HCT116 (cell line): ENCODE measurements at regions not wholly inside any gene's neighbourhood (a gene's known extent, or its start where the extent isn't known, plus 50 kb on each side); places are given as distances from the start of the nearest gene placed in this dataset.

ENCODE experiments used
- ATAC-seq: fragments of 200-7000 bp; cut with Tn5 transposase; 2 replicates; pipeline ENCODE4 v1.9.1; 2020; ENCODE audit warnings: mild to moderate bottlenecking, moderate library complexity
- BruUV-seq: library from RNA; stranded (reverse); fragments of 400-500 nt; replicated peaks from 2 replicates; lab custom pipeline; 2021; lab: Mats Ljungman, UMichigan
- CTCF ChIA-PET: fragments of 300-600 bp; sonication (Branson Sonifier 250); formaldehyde crosslinking; loops from one replicate; lab custom pipeline; 2021; ENCODE audit warnings: antibody characterized with exemption; lab: Charles Lee
- POLR2A ChIA-PET: fragments of 300-600, 350-600 bp; sonication (Branson Sonifier 250); formaldehyde crosslinking; loops from one replicate; lab custom pipeline; 2021; ENCODE audit warnings: antibody characterized with exemption; lab: Charles Lee
- RAD21 ChIA-PET, 2 experiments: fragments of 300-600 bp; sonication (Branson Sonifier 250); formaldehyde crosslinking; loops; one replicate each; lab custom pipeline; 2023; ENCODE audit warnings: low total read pairs in 2 of 2; ENCODE audit not compliant: uncharacterized antibody in 2 of 2, unreplicated experiment in 2 of 2, low non-redundant PET in 1 of 2; lab: Charles Lee
- DNase-seq: peaks from one replicate; pipeline ENCODE4 v3.0.0-alpha.2; 2010; ENCODE audit warnings: low read depth, low spot score
- H2AFZ ChIP-seq: fragments of 200-600 bp; shearing (Covaris generic), sonication (generic); 2 replicates; pipeline ENCODE4 v1.6.1; 2017; ENCODE audit warnings: low read depth, mixed run types, mixed read lengths, antibody characterized with exemption, low read length; ENCODE audit not compliant: poor library complexity, severe bottlenecking
- H3K27ac ChIP-seq: 2 replicates; pipeline ENCODE4 v1.5.1; 2012; ENCODE audit warnings: low read depth, low read length
- H3K27me3 ChIP-seq: fragments of 200-600 bp; sonication (generic); 2 replicates; pipeline ENCODE4 v1.6.1; 2016; ENCODE audit warnings: mixed run types, low read length, mixed read lengths; ENCODE audit not compliant: insufficient read depth
- H3K36me3 ChIP-seq, 2 experiments: fragments of 200-500 bp in 1 of 2; fragments of 200-600 bp in 1 of 2; sonication (Bioruptor generic) in 1 of 2; sonication (generic) in 1 of 2; 2 replicates each; pipeline versions ENCODE4 v1.5.1 to v1.6.1; 2014 to 2016; ENCODE audit warnings: low read length in 2 of 2, inconsistent platforms in 1 of 2, mixed read lengths in 1 of 2, mixed run types in 1 of 2; ENCODE audit not compliant: insufficient read depth in 2 of 2, control insufficient read depth in 1 of 2
- H3K4me1 ChIP-seq, 2 experiments: fragments of 200-600 bp in 1 of 2; sonication (generic) in 1 of 2; 2 replicates each; pipeline versions ENCODE4 v1.5.1 to v1.6.1; 2012 to 2017; ENCODE audit warnings: low read length in 2 of 2, inconsistent platforms in 1 of 2, mild to moderate bottlenecking in 1 of 2, mixed read lengths in 1 of 2, mixed run types in 1 of 2, moderate library complexity in 1 of 2; ENCODE audit not compliant: insufficient read depth in 2 of 2, control insufficient read depth in 1 of 2
- H3K4me2 ChIP-seq: fragments of 200-600 bp; sonication (generic); 2 replicates; pipeline ENCODE4 v1.6.1; 2017; ENCODE audit warnings: mixed run types, low read length, mixed read lengths
- H3K4me3 ChIP-seq, 2 experiments: fragments of 200-600 bp in 1 of 2; sonication (generic) in 1 of 2; replicated peaks in 1 of 2; 2 replicates each; pipeline ENCODE4 v1.5.1; 2011 to 2016; ENCODE audit warnings: low read length in 2 of 2, control low read depth in 1 of 2, low read depth in 1 of 2, mild to moderate bottlenecking in 1 of 2, mixed read lengths in 1 of 2, mixed run types in 1 of 2
- H3K79me2 ChIP-seq: fragments of 200-600 bp; sonication (generic); 2 replicates; pipeline ENCODE4 v1.6.1; 2017; ENCODE audit warnings: mild to moderate bottlenecking, mixed run types, low read length, moderate library complexity, mixed read lengths; ENCODE audit not compliant: insufficient read depth
- H3K9ac ChIP-seq: fragments of 200-600 bp; sonication (generic); 2 replicates; pipeline ENCODE4 v1.6.1; 2016; ENCODE audit warnings: low read length, mixed read lengths
- H3K9me2 ChIP-seq: fragments of 200-600 bp; sonication (generic), shearing (Covaris generic); 2 replicates; pipeline ENCODE4 v1.6.1; 2017; ENCODE audit warnings: mixed run types, mild to moderate bottlenecking, moderate library complexity; ENCODE audit not compliant: insufficient read depth
- H3K9me3 ChIP-seq, 2 experiments: fragments of 200-500 bp in 1 of 2; fragments of 200-600 bp in 1 of 2; sonication (Bioruptor generic) in 1 of 2; sonication (generic) in 1 of 2; 2 replicates each; pipeline ENCODE4 v1.6.1; 2014 to 2017; ENCODE audit warnings: low read length in 2 of 2, mixed read lengths in 2 of 2, inconsistent platforms in 1 of 2, low read depth in 1 of 2, mild to moderate bottlenecking in 1 of 2, mixed run types in 1 of 2, moderate library complexity in 1 of 2; ENCODE audit not compliant: control insufficient read depth in 1 of 2, insufficient read depth in 1 of 2
- H4K20me1 ChIP-seq: fragments of 200-600 bp; sonication (generic), shearing (Covaris generic); 2 replicates; pipeline ENCODE4 v1.6.1; 2017; ENCODE audit warnings: mixed run types, mild to moderate bottlenecking, moderate library complexity; ENCODE audit not compliant: insufficient read depth
- CBX3 ChIP-seq: IDR thresholded peaks from 2 replicates; pipeline ENCODE4 v1.6.1; 2012; ENCODE audit warnings: low read depth
- CEBPB ChIP-seq: IDR thresholded peaks from 2 replicates; pipeline ENCODE4 v1.6.1; 2012; ENCODE audit warnings: low read depth
- EZH2 ChIP-seq: fragments of 200-600 bp; sonication (generic); IDR thresholded peaks from 2 replicates; pipeline ENCODE4 v1.6.1; 2017; ENCODE audit warnings: antibody characterized with exemption, mixed run types
- EZH2phosphoT487 ChIP-seq: fragments of 200-600 bp; IDR thresholded peaks from 2 replicates; pipeline ENCODE4 v1.6.1; 2018; ENCODE audit warnings: antibody characterized with exemption, borderline replicate concordance
- FOSL1 ChIP-seq: IDR thresholded peaks from 2 replicates; pipeline ENCODE4 v1.6.1; 2012; ENCODE audit warnings: low read depth
- JUND ChIP-seq: IDR thresholded peaks from 2 replicates; pipeline ENCODE4 v1.6.1; 2012
- POLR2A ChIP-seq: IDR thresholded peaks from 2 replicates; pipeline ENCODE4 v1.7.0; 2011; ENCODE audit warnings: borderline replicate concordance; ENCODE audit not compliant: insufficient read depth, insufficient read length; ENCODE audit errors: extremely low read depth
- RAD21 ChIP-seq: IDR thresholded peaks from 2 replicates; pipeline ENCODE4 v1.6.1; 2012; ENCODE audit warnings: low read depth, mild to moderate bottlenecking
- TCF7L2 ChIP-seq: IDR thresholded peaks from 2 replicates; pipeline ENCODE4 v1.7.0; 2011; ENCODE audit warnings: borderline replicate concordance, inconsistent platforms; ENCODE audit not compliant: insufficient read depth, insufficient read length; ENCODE audit errors: extremely low read depth
- ZFX ChIP-seq: fragments of 450-650 bp; IDR thresholded peaks from 2 replicates; pipeline ENCODE4 v1.6.1; 2017
- ZNF274 ChIP-seq: fragments of 200-500 bp; sonication (Bioruptor generic); IDR thresholded peaks from 2 replicates; pipeline ENCODE4 v1.6.1; 2014; ENCODE audit warnings: mild to moderate bottlenecking, low read depth, low read length, inconsistent platforms
- intact Hi-C: fragments of 100-400 bp; cut with micrococcal nuclease; formaldehyde crosslinking; loops from 2 replicates; pipeline ENCODE4 v1.10.0; 2022
- TF ChIP-seq, protein P1 (sequence below): IDR thresholded peaks from 2 replicates; pipeline ENCODE4 v1.6.1; 2012
- TF ChIP-seq, protein P2 (sequence below), 3 experiments: fragments of 200-600 bp in 1 of 3; sonication (generic) in 1 of 3; IDR thresholded peaks in 2 of 3; conservative IDR thresholded peaks in 1 of 3; 2 replicates each; pipeline ENCODE4 v1.5.1; 2012 to 2017; ENCODE audit warnings: low read depth in 2 of 3, low read length in 2 of 3, antibody characterized with exemption in 1 of 3, borderline replicate concordance in 1 of 3, control low read depth in 1 of 3, mild to moderate bottlenecking in 1 of 3, mixed read lengths in 1 of 3, mixed run types in 1 of 3, moderate library complexity in 1 of 3; ENCODE audit not compliant: insufficient read depth in 1 of 3

GRCh38 chr16:77076839-77077238 is 114.2 kb upstream of the MON1B start:
- DNase-seq (no peak), ATAC-seq (no peak)
- Histone ChIP-seq H3K9me3 (no peaks in the 10 kb centered on the region), H3K36me3 (no peaks in the 10 kb centered on the region), H4K20me1 (no peaks in the 10 kb centered on the region), H3K9ac (no peak overlapping the region), H3K9me2 (no peaks in the 10 kb centered on the region), H3K4me1 (no peaks in the 10 kb centered on the region), H3K27me3 (peaks cover 5% of the 10 kb centered on the region; the same call in 1 of the 2 replicates), H3K4me3 (no peak overlapping the region), H3K27ac (no peak overlapping the region), H3K4me2 (no peak overlapping the region), H2AFZ (no peak overlapping the region), H3K79me2 (no peaks in the 10 kb centered on the region)
- TF ChIP-seq POLR2A (no peak), EZH2phosphoT487 (no peak), EZH2 (no peak), RAD21 (no peak), ZNF274 (no peak), FOSL1 (no peak), CBX3 (no peak), TCF7L2 (no peak), CEBPB (no peak), ZFX (no peak), JUND (no peak)
- TF ChIP-seq, protein P1, sequence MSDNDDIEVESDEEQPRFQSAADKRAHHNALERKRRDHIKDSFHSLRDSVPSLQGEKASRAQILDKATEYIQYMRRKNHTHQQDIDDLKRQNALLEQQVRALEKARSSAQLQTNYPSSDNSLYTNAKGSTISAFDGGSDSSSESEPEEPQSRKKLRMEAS = no peak
- TF ChIP-seq, protein P2, sequence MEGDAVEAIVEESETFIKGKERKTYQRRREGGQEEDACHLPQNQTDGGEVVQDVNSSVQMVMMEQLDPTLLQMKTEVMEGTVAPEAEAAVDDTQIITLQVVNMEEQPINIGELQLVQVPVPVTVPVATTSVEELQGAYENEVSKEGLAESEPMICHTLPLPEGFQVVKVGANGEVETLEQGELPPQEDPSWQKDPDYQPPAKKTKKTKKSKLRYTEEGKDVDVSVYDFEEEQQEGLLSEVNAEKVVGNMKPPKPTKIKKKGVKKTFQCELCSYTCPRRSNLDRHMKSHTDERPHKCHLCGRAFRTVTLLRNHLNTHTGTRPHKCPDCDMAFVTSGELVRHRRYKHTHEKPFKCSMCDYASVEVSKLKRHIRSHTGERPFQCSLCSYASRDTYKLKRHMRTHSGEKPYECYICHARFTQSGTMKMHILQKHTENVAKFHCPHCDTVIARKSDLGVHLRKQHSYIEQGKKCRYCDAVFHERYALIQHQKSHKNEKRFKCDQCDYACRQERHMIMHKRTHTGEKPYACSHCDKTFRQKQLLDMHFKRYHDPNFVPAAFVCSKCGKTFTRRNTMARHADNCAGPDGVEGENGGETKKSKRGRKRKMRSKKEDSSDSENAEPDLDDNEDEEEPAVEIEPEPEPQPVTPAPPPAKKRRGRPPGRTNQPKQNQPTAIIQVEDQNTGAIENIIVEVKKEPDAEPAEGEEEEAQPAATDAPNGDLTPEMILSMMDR (IDR thresholded peaks at IDR 0.05 in 2 of 3, conservative IDR thresholded peaks at IDR 0.05 in 1 of 3; ENCODE audit: borderline replicate concordance in 1 of 3, insufficient read depth in 1 of 3, low read depth in 2 of 3, low read length in 2 of 3) = no peak
- intact Hi-C loops = no loop called here
- no TSS peak for BruUV-seq
- ChIA-PET RAD21 (no interaction called here), CTCF (no interaction called here), POLR2A (no interaction called here)
